Endothelial cell of umbilical vein (primary cell): ENCODE measurements at regions not wholly inside any gene's neighbourhood (a gene's known extent, or its start where the extent isn't known, plus 50 kb on each side); places are given as distances from the start of the nearest gene placed in this dataset.

Experiments used
- CTCF ChIP-seq, 2 donors: IDR thresholded peaks; 1 replicate in 1 of 2; 2 replicates in 1 of 2; pipeline ENCODE4 v1.5.1; 2011; ENCODE audit warnings: low read length in 2 of 2, mild to moderate bottlenecking in 2 of 2, moderate library complexity in 2 of 2, control low read depth in 1 of 2, inconsistent platforms in 1 of 2, low read depth in 1 of 2; ENCODE audit not compliant: insufficient read depth in 1 of 2; ENCODE audit errors: extremely low read depth in 1 of 2
- EZH2 ChIP-seq: IDR thresholded peaks from 2 replicates; pipeline ENCODE4 v1.6.1; 2012; ENCODE audit warnings: borderline replicate concordance, low read depth, mild to moderate bottlenecking, moderate library complexity, low read length, inconsistent platforms; ENCODE audit not compliant: severe bottlenecking
- JUN ChIP-seq: IDR thresholded peaks from 2 replicates; pipeline ENCODE4 v1.6.1; 2011; ENCODE audit warnings: borderline replicate concordance, low read depth; ENCODE audit not compliant: insufficient read length, insufficient read depth
- POLR2A ChIP-seq: IDR thresholded peaks from 2 replicates; pipeline ENCODE4 v1.6.1; 2012; ENCODE audit warnings: low read depth, mild to moderate bottlenecking, control low read depth, low read length
- POLR2AphosphoS5 ChIP-seq: IDR thresholded peaks from 2 replicates; pipeline ENCODE4 v1.6.1; 2012; ENCODE audit warnings: low read depth, mild to moderate bottlenecking, control low read depth, low read length, moderate library complexity; ENCODE audit not compliant: insufficient read depth

GRCh38 chr21:41611441-41611840 lies 103.5 kb upstream of the TMPRSS2 start:
- TF ChIP-seq POLR2A (no peak), CTCF (IDR thresholded peaks at IDR 0.05; ENCODE audit: extremely low read depth in 1 of 2, insufficient read depth in 1 of 2, low read depth in 1 of 2, low read length in 2 of 2) (no peak), POLR2AphosphoS5 (no peak), JUN (no peak), EZH2 (no peak)
